ENCODE measurements at regions not wholly inside any gene's neighbourhood (a gene's known extent, or its start where the extent isn't known, plus 50 kb on each side); places are given as distances from the start of the nearest gene placed in this dataset.

- Histone ChIP-seq H3K27ac (ENCODE audit: insufficient read depth, low read length) (no peak overlapping the region), H3K36me3 (ENCODE audit: control insufficient read depth, insufficient read depth, low read length) (no peaks in the 10 kb centered on the region), H3K9ac (ENCODE audit: insufficient read depth, low read length) (no peak overlapping the region), H3K4me3 (replicated peaks in 1 of 4; ENCODE audit: control extremely low read depth in 1 of 4, insufficient read depth in 1 of 4, low read depth in 3 of 4, low read length in 4 of 4) (no peak overlapping the region), H3K4me2 (ENCODE audit: extremely low read depth, insufficient read depth, low read length) (no peak overlapping the region), H3K79me2 (ENCODE audit: control insufficient read depth, insufficient read depth, low read length) (no peaks in the 10 kb centered on the region), H4K20me1 (ENCODE audit: control insufficient read depth, extremely low read depth, insufficient read depth, low read length) (no peaks in the 10 kb centered on the region), H3K4me1 (ENCODE audit: control insufficient read depth, extremely low read depth, insufficient read depth, low read length) (no peaks in the 10 kb centered on the region), H2AFZ (ENCODE audit: low read length) (no peak overlapping the region), H3K9me3 (ENCODE audit: control insufficient read depth, insufficient read depth, low read depth, low read length) (no peaks in the 10 kb centered on the region), H3K27me3 (ENCODE audit: control insufficient read depth, insufficient read depth, low read length) (no peaks in the 10 kb centered on the region)
- no peak for DNase-seq (ENCODE audit: low read depth in 2 of 2)
- TF ChIP-seq, protein P1, sequence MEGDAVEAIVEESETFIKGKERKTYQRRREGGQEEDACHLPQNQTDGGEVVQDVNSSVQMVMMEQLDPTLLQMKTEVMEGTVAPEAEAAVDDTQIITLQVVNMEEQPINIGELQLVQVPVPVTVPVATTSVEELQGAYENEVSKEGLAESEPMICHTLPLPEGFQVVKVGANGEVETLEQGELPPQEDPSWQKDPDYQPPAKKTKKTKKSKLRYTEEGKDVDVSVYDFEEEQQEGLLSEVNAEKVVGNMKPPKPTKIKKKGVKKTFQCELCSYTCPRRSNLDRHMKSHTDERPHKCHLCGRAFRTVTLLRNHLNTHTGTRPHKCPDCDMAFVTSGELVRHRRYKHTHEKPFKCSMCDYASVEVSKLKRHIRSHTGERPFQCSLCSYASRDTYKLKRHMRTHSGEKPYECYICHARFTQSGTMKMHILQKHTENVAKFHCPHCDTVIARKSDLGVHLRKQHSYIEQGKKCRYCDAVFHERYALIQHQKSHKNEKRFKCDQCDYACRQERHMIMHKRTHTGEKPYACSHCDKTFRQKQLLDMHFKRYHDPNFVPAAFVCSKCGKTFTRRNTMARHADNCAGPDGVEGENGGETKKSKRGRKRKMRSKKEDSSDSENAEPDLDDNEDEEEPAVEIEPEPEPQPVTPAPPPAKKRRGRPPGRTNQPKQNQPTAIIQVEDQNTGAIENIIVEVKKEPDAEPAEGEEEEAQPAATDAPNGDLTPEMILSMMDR (conservative IDR thresholded peaks at IDR 0.05 in 1 of 2, IDR thresholded peaks at IDR 0.05 in 1 of 2; ENCODE audit: low read depth in 1 of 2, low read length in 2 of 2), result no peak
- TF ChIP-seq EZH2 (IDR thresholded peaks at IDR 0.05; ENCODE audit: low read length, missing control alignments), result no peak
Measured at GRCh38 chr16:5450409-5451104, 353.0 kb upstream of the EEF2KMT start.

DNA sequence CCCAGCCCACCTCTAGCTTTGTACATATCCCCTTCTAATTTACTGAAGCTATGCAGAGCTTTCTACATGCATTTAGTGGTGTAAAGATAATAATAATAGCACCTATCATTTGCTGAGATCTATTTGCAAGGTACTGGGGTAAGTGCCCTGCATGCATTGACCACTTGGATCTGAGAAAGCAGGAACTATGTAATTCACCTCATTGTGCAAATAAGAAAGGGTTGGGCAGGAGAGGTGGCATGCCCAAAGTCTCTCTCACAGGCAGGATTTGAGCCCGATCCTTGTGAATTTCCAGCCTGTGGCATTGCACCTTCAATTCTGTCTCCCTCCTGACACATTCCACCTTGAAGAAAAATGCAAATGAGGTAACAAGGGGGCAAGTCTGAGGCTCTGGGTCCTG, 352.3 kb upstream of the EEF2KMT start:
- no peaks in the 10 kb centered on the region for H3K36me3 ChIP-seq (ENCODE audit: control insufficient read depth, insufficient read depth, low read length)
- no peaks in the 10 kb centered on the region for H3K9me3 ChIP-seq (ENCODE audit: control insufficient read depth, insufficient read depth, low read depth, low read length)
- no peaks in the 10 kb centered on the region for H3K27me3 ChIP-seq (ENCODE audit: control insufficient read depth, insufficient read depth, low read length)
- TF ChIP-seq, protein P1 (conservative IDR thresholded peaks at IDR 0.05 in 1 of 2, IDR thresholded peaks at IDR 0.05 in 1 of 2; ENCODE audit: low read depth in 1 of 2, low read length in 2 of 2), result no peak
- TF ChIP-seq EZH2 (IDR thresholded peaks at IDR 0.05; ENCODE audit: low read length, missing control alignments), result no peak
- no peak overlapping the region for H3K27ac ChIP-seq (ENCODE audit: insufficient read depth, low read length)
- H3K9ac ChIP-seq (ENCODE audit: insufficient read depth, low read length), result no peak overlapping the region
- no peak for DNase-seq (ENCODE audit: low read depth in 2 of 2)
- no peaks in the 10 kb centered on the region for H3K79me2 ChIP-seq (ENCODE audit: control insufficient read depth, insufficient read depth, low read length)
- H4K20me1 ChIP-seq (ENCODE audit: control insufficient read depth, extremely low read depth, insufficient read depth, low read length), result no peaks in the 10 kb centered on the region
- no peak overlapping the region for H3K4me3 ChIP-seq (replicated peaks in 1 of 4; ENCODE audit: control extremely low read depth in 1 of 4, insufficient read depth in 1 of 4, low read depth in 3 of 4, low read length in 4 of 4)
- no peak overlapping the region for H2AFZ ChIP-seq (ENCODE audit: low read length)
- no peaks in the 10 kb centered on the region for H3K4me1 ChIP-seq (ENCODE audit: control insufficient read depth, extremely low read depth, insufficient read depth, low read length)
- no peak overlapping the region for H3K4me2 ChIP-seq (ENCODE audit: extremely low read depth, insufficient read depth, low read length)

GRCh38 chr16:5448798-5449197, 351.2 kb upstream of the EEF2KMT start:
- Histone ChIP-seq H3K79me2 (ENCODE audit: control insufficient read depth, insufficient read depth, low read length) (no peaks in the 10 kb centered on the region), H3K4me1 (ENCODE audit: control insufficient read depth, extremely low read depth, insufficient read depth, low read length) (no peaks in the 10 kb centered on the region), H3K4me2 (ENCODE audit: extremely low read depth, insufficient read depth, low read length) (no peak overlapping the region), H3K9ac (ENCODE audit: insufficient read depth, low read length) (no peak overlapping the region), H3K4me3 (replicated peaks in 1 of 4; ENCODE audit: control extremely low read depth in 1 of 4, insufficient read depth in 1 of 4, low read depth in 3 of 4, low read length in 4 of 4) (no peak overlapping the region), H3K36me3 (ENCODE audit: control insufficient read depth, insufficient read depth, low read length) (no peaks in the 10 kb centered on the region), H3K27ac (ENCODE audit: insufficient read depth, low read length) (no peak overlapping the region), H2AFZ (ENCODE audit: low read length) (no peak overlapping the region), H4K20me1 (ENCODE audit: control insufficient read depth, extremely low read depth, insufficient read depth, low read length) (no peaks in the 10 kb centered on the region), H3K27me3 (ENCODE audit: control insufficient read depth, insufficient read depth, low read length) (no peaks in the 10 kb centered on the region), H3K9me3 (ENCODE audit: control insufficient read depth, insufficient read depth, low read depth, low read length) (no peaks in the 10 kb centered on the region)
- no peak for DNase-seq (ENCODE audit: low read depth in 2 of 2)
- TF ChIP-seq EZH2 (IDR thresholded peaks at IDR 0.05; ENCODE audit: low read length, missing control alignments), result no peak
- TF ChIP-seq, protein P1 (conservative IDR thresholded peaks at IDR 0.05 in 1 of 2, IDR thresholded peaks at IDR 0.05 in 1 of 2; ENCODE audit: low read depth in 1 of 2, low read length in 2 of 2), result no peak

Measured in fibroblast of lung (primary cell).